Lower lobe of right lung (tissue), 2 donors: ENCODE measurements at regions not wholly inside any gene's neighbourhood (a gene's known extent, or its start where the extent isn't known, plus 50 kb on each side); places are given as distances from the start of the nearest gene placed in this dataset.
A peak's percentile ranks its signal among the peaks of the same experiment; 100 is the strongest.

Experiments used
- ATAC-seq, 2 donors: fragments of 200-7000 bp; cut with Tn5 transposase; one replicate each; pipeline ENCODE4 v1.9.1; 2020 to 2022; ENCODE audit warnings: mild to moderate bottlenecking in 2 of 2, moderate library complexity in 2 of 2
- DNase-seq: peaks from one replicate; pipeline ENCODE4 v3.0.0-alpha.2; 2020
- H3K27ac ChIP-seq: fragments of 200-600 bp; one replicate; pipeline ENCODE4 v1.8.0; 2022
- H3K27me3 ChIP-seq: fragments of 200-600 bp; one replicate; pipeline ENCODE4 v1.8.0; 2022; ENCODE audit warnings: low read depth
- H3K36me3 ChIP-seq: fragments of 200-600 bp; one replicate; pipeline ENCODE4 v1.8.0; 2022; ENCODE audit warnings: mild to moderate bottlenecking
- H3K4me1 ChIP-seq: fragments of 200-600 bp; one replicate; pipeline ENCODE4 v1.8.0; 2022
- H3K4me3 ChIP-seq: fragments of 200-600 bp; one replicate; pipeline ENCODE4 v1.8.0; 2022; ENCODE audit warnings: mild to moderate bottlenecking
- H3K9me3 ChIP-seq: fragments of 200-600 bp; one replicate; pipeline ENCODE4 v1.8.0; 2022
- CTCF ChIP-seq: fragments of 200-600 bp; IDR thresholded peaks from one replicate; pipeline ENCODE4 v1.8.0; 2022; ENCODE audit warnings: antibody characterized with exemption, mild to moderate bottlenecking
- intact Hi-C: fragments of 100-400 bp; cut with DNase I; formaldehyde crosslinking; loops from one replicate; pipeline ENCODE4 v1.11.0; 2022
- donor health status: DM: no; HTN: yes; CAD: no; lungs with severe emphysema.

- H3K27me3 ChIP-seq = no peaks in the 10 kb centered on the region
- H3K36me3 ChIP-seq = no peaks in the 10 kb centered on the region
- intact Hi-C loops = no loop called here
- TF ChIP-seq CTCF = no peak
- no peaks in the 10 kb centered on the region for H3K4me1 ChIP-seq
- no peak overlapping the region for H3K4me3 ChIP-seq
- no peak overlapping the region for H3K27ac ChIP-seq
- DNase-seq = no peak
- no peak for ATAC-seq
- no peaks in the 10 kb centered on the region for H3K9me3 ChIP-seq
Observed at GRCh38 chr2:57899898-57900297, 146.7 kb upstream of the VRK2 start.

GRCh38 chr2:57902578-57902977, 144.0 kb upstream of the VRK2 start:
- Histone ChIP-seq H3K27me3 (no peaks in the 10 kb centered on the region), H3K4me3 (no peak overlapping the region), H3K27ac (no peak overlapping the region), H3K4me1 (no peaks in the 10 kb centered on the region), H3K9me3 (no peaks in the 10 kb centered on the region), H3K36me3 (no peaks in the 10 kb centered on the region)
- intact Hi-C loops = no loop called here
- DNase-seq (no peak), ATAC-seq (no peak)
- no peak for TF ChIP-seq CTCF

- Histone ChIP-seq H3K27ac (no peak overlapping the region), H3K36me3 (no peaks in the 10 kb centered on the region), H3K27me3 (no peaks in the 10 kb centered on the region), H3K4me3 (no peak overlapping the region), H3K9me3 (no peaks in the 10 kb centered on the region), H3K4me1 (no peaks in the 10 kb centered on the region)
- DNase-seq (no peak), ATAC-seq (peak; percentile 74 to 81)
- TF ChIP-seq CTCF = peak; percentile 70
- intact Hi-C loops = no loop called here
Observed at GRCh38 chr2:57906152-57906732, 140.4 kb upstream of the VRK2 start.

GRCh38 chr2:57907411-57907810, 139.2 kb upstream of the VRK2 start:
- Histone ChIP-seq H3K4me3 (no peak overlapping the region), H3K4me1 (no peaks in the 10 kb centered on the region), H3K27ac (no peak overlapping the region), H3K9me3 (no peaks in the 10 kb centered on the region), H3K36me3 (no peaks in the 10 kb centered on the region), H3K27me3 (no peaks in the 10 kb centered on the region)
- DNase-seq = no peak
- intact Hi-C loops = no loop called here
- TF ChIP-seq CTCF = no peak
- no peak for ATAC-seq

GRCh38 chr2:57908736-57909161, 137.9 kb upstream of the VRK2 start:
- intact Hi-C loops = no loop called here
- no peak overlapping the region for H3K4me3 ChIP-seq
- DNase-seq (no peak), ATAC-seq (peak; percentile 45 to 46)
- no peaks in the 10 kb centered on the region for H3K36me3 ChIP-seq
- H3K4me1 ChIP-seq = no peaks in the 10 kb centered on the region
- H3K27ac ChIP-seq = no peak overlapping the region
- no peaks in the 10 kb centered on the region for H3K27me3 ChIP-seq
- H3K9me3 ChIP-seq = no peaks in the 10 kb centered on the region
- no peak for TF ChIP-seq CTCF

- Histone ChIP-seq H3K36me3 (no peaks in the 10 kb centered on the region), H3K27me3 (no peaks in the 10 kb centered on the region), H3K4me3 (no peak overlapping the region), H3K4me1 (no peaks in the 10 kb centered on the region), H3K9me3 (no peaks in the 10 kb centered on the region), H3K27ac (no peak overlapping the region)
- DNase-seq (no peak), ATAC-seq (no peak)
- intact Hi-C loops = no loop called here
- TF ChIP-seq CTCF = no peak
Observed at GRCh38 chr2:57918126-57918525, 128.5 kb upstream of the VRK2 start.
